Ureter (tissue), 1 donor: ENCODE measurements at regions not wholly inside any gene's neighbourhood (a gene's known extent, or its start where the extent isn't known, plus 50 kb on each side); places are given as distances from the start of the nearest gene placed in this dataset.

Source experiments
- DNase-seq: peaks from one replicate; pipeline ENCODE4 v3.0.0-alpha.2; 2020; ENCODE audit warnings: low spot score
- donor health status: DM: yes; HTN: yes; CAD: no.

DNA sequence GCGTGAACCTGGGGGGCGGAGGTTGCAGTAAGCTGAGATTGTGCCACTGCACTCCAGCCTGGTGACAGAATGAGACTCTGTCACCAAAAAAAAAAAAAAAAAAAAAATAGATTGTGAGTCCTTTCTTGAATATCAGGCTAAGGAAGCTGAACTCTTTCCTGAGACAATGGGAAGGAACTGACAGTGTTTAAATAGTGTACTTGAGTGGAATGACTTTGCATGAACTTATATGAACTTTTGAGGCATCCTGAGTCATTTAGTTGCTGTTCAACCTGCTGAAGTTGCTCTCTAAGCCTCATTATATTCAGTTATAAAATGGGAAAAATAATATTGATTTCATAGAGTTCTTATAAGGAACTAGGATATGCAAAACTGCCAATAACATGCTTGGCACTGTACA lies 79.3 kb upstream of the LIMCH1 start:
- DNase-seq: no peak

DNA sequence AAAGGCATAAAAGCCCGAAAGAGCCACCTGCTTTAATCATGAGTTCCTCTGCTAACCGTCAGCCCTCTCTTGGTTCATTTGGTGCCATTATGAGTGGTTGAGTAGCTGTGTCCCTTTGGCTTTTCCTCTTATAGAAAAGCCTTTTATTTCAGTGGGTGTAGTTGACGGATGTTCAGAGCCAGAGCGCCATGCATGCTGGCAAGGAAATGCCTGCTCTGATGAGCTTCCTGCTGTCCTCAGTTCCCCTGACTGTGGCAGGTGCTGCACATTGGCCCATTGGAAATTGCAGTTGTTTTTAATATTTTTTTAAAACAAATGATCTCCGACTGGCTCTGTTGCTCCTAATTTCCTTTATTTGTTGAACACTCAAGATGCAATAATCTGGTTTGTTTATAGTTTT lies 77.3 kb upstream of the LIMCH1 start:
- no peak for DNase-seq

DNA sequence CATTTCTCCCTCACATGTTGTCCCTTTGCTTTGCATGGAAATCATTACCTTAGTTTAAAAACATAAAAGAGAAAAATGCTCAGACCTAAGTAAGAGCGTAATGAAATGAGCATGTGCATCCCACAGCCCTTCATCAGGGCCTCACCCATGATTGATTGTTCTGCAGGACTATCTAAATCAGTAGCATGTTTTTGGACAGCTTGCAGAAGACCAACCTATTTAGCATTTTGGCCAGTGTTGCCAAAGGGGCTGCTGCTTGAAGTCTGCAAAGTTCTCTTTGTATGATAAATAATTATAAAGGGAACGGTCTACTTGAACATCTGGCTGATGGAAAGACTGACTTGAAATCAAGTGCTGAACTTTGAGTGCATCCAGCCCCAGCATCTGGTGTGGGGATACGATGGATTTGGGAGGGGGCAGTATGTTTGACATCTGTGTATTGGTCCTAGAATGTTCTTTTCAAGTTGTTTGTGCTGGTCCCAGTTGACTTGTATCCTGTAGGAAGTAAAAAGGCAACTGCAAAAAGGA lies 76.1 kb upstream of the LIMCH1 start:
- no peak for DNase-seq

DNA sequence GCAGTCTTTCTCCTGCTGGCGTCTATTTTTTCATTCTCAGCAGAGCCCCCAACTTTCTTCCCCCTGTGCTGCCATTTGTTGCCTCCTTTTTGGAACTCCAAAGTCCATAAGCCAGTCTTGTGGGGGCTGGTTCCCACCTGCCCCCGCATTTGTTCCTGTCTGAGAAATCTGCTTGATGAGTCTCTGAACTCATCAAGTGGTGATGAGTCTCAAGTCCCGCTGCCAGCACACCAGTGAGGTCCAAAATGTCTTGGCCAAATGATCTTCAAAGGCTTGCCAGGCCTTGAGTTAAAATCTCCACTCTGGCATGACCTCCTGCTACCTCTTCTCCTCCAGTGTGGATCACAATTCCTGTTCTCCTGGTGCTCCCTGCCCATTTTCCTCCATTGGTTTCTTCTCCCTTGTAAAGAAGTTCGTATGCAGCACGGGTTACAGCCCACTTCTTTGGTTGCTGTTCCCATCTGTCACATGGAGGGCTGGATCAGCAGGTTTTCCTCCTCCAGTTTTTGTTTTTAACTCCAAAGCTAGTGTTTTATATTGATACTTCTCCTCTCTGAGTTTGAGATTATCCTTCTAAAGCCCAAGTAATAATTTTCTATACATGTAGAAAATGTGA lies 72.7 kb upstream of the LIMCH1 start:
- DNase-seq: no peak

DNA sequence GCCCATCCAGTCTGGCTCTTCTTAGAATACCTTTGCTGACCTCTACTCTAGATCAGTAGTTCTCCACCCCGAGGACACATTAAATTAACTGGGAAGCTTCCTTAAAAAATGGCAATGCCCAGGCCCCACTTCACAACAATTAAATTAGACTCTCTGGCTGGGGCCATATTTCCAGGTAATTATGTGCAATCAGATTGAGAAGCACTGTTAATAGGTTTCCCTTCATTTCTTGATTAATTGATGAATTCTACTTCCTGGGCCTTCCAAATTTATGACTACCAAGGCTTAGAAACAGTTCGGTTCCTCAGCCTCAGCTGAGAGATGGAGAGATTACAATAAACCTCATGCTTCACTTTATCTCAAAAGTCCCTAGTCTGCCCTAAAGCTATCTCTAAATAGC lies 71.7 kb upstream of the LIMCH1 start:
- DNase-seq: no peak

DNA sequence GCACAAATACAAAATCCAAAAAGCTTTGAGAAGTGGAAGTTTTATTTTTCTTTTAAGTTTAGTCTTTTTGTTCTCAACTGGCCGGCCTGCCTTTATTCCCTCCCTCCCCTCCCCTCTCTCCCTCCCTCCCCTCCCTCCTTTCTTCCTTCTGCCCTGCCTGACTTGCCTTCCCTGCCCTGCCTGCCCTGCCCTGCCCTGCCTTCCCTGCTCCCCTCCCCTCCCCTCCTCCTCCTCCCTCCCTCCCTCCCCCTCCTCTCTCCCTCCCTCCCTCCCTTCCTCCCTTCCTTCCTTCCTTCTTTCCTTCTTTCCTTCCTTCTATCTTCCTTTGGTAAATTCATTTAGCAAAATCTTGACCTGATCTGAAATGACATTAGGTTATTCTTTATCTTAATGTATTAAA lies 69.8 kb upstream of the LIMCH1 start:
- no peak for DNase-seq

DNA sequence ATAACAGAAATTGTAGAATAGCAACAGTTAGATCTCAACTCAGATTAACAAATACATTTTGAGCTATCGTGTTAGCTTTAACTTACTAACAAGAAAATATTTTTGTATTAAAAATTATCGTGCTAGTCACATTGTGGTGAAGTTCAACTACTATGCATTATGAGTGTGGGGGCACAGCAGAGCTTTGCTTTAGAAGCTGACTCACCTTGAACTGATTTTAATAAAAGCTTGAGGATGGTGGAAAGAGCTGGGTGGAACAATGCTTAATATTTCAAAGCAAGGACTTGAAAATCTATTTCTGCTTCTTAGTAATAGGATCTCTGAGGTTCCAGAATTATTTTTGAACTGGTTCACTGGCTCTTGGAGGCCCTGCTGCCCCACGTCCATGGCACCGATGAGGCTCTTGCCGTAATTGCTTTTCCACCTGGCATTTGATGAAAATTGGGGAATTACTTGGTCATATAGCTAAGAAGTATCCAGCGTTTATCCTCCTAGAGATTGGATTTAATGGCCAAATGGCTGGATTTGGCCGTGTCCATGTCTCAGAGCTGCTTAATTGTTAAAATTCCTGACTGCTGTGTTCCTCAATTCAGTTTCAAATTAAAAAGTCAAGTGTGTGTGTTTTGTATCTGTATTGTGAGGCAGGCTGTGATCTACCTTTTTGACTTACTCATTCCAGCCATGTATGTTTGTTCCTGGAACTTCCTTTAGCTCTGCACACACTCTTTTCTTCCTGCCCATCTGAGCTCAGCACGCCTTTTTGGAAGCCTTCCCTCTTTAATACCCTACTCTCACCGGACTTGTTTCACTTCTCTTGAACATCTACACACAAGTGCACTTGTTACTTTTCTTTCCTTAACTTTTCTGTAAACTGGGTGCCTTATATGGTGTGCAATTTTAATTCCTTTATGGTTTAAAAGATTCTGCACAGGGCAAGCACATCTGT lies 66.6 kb upstream of the LIMCH1 start:
- no peak for DNase-seq

DNA sequence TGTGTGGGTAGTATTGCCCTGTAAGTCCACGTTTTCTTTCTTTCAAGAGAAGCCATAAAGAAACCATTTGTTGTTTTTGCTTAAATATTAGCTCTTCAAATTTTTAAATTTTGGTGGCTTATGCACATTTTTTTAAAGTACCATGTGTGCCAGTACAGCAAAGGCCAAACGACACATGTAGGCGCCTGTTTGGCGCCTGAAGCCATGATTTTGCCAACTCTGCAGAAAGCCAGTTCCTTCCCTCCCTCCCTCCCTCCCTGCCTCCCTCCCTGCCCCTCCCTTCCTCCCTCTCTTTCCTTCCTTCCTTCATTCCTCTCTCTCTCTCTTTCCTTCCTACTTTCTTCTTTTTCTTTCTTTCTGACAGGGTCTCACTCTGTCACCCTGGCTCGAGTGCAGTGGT lies 65.9 kb upstream of the LIMCH1 start:
- DNase-seq: no peak

DNA sequence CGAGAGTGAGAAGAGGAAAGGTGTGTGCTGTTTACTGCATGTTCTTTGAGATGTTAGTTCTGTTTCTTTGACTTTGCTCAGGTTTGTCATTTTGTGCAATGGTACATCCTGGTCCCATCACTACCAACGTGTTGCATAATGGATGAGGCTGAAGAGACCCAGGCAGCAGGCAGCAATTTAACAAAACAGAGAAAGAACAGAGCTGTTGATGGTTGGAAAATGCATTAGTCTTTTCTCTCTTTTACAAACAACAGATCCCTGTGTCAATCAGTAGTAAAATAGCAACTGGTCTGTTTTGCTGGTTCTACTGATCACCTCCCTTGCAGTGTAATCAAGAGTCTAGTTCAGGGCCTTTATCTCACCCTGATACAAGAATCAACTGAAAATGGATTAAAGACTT lies 64.8 kb upstream of the LIMCH1 start:
- no peak for DNase-seq

DNA sequence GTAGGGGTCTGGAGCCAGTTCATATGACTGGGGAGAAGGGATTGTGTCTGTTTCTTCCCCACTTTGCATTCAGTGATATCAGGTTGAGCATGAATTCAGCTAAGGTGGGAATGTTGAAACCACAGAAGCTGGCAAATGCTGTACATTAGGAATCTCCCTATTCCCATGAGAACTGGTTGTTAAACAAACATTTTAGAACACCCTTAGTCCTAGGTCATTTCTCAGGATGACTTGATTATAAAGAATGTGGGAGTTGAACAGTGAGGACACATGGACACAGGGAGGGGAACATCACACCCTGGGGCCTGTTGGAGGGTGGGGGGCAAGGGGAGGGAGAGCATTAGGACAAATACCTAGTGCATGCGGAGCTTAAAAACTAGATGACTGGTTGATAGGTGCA lies 62.6 kb upstream of the LIMCH1 start:
- no peak for DNase-seq

DNA sequence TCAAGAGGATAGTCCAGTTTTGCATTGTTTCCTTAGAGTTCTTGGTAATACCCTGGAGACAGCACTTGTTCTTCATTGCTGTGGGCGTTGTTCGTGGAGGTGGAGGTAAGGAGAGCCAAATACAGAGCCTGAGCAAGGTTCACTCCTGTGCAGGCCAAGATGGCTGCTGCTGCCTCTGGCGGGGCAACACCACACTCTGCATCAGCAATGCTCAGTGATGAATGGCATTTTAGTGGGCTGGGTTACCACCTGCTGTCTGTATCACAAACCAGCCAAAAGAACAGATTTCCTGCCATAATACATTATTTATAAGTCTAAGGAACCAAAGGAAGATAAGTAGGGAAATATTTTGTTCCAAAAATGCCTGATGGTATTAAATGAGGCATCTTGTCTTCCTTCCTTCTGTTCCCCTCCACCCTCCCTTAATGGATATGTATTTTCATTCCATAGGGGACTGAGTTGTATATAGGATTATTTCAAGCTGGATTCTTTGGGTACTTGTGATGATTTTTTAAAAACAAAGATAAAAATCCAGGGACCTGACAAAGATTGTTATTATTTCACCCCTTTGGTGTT lies 61.6 kb upstream of the LIMCH1 start:
- DNase-seq: no peak

DNA sequence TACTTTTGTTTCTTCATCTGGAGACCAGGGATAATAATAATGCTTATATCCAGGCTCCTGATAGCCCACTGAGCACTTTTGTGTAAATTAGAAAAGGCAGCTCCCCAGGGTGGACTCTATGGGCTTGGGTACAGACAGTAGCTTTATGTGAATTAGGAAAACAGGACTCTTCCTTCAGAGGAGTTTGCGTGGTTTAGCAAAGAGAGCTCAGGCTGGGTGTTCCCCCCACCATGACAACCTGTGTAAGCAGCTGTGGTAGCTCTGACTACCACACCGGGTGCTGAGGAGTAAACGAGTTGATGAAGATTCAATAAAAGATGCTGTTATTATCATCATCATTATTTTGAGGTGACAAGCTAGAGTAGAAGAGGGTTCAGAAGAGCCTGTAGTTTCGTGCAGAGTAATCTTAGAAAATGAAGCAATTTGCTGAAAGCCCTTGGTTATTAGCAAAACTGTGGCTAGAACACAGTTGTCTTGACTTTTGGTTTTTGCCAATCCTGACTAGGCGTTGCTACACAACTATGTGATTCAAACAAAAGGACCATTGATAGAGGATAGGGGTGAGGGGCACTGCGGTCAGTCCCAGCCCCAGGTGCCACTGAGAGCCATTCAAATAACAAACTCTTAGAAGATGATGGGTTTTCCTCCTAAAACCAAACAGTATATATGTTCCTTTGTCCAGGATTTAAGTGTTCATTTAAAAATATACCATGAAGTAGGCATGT lies 60.6 kb upstream of the LIMCH1 start:
- no peak for DNase-seq

DNA sequence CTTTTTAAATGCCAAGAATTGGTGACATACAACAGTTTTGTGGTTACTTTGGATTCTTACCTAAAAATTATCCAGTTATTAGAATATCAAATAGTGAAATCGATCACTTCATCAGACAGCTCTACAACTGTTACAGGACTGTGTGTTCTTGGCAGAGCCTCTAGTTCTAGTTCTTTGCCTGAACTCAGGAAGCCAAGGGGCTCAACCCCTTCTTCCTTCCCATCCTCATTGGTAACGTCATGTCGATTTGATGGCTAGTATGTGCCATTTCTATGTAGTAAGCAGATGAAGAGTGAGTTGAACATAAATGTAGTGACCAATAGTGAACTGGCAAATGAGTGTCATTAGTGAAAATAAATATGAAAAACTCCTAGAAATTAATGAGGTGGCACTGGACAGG lies 59.4 kb upstream of the LIMCH1 start:
- no peak for DNase-seq

DNA sequence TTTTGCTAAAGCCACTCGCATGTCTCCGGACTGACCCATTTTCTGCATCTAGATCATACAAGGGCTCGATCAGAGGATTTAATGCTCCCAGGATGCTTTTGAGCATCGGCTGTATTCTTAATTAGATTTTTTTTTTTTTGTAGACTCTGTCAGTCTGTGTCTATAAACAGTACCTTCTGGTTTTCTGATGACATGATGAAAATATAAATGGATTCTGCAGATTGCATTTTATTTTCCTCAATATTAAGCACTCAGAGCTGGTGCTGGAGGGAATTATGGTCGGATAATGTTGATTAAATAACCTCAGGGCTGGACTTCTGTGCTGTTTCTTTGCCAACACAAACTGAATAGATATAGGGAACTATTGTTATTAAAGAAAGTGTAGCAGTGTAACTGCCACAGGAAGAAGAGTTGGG lies 57.1 kb upstream of the LIMCH1 start:
- no peak for DNase-seq

DNA sequence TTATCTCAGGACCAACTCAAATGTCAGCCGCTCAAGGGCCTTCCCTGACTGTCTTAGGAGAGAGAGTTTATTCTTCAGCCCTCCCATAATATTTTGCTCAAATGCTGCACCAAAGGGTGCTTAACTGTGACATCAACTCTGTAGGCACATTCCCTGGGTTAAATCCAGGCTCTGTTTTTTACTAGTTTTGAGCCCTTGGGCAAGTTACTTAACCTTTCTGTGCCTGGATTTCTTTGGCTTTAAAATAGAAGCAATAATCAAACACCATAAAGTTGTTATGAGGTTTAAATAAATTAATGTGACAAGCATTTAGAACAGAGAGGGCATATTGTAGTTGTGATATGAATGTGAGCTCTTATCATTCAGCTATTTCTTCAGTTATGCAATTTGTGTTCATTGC lies 54.2 kb upstream of the LIMCH1 start:
- no peak for DNase-seq

DNA sequence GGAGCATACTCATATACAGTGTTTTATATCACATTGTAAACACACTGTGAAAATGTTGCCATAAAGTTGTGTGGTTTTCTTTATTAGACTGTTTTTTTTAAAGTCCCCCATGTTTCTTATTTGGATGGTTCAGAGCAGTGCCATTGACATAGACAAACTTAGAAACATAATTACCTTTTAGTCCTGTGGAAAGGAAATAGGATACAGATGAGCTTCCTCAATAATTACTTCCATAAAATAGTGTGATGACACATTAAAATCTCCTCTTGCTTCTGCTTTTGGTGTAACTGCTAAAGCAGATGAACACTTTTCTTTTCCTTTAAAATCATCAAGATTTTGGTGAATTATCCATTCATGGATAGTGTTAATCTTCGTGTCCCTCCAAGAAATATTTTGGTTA lies 52.9 kb upstream of the LIMCH1 start:
- no peak for DNase-seq

DNA sequence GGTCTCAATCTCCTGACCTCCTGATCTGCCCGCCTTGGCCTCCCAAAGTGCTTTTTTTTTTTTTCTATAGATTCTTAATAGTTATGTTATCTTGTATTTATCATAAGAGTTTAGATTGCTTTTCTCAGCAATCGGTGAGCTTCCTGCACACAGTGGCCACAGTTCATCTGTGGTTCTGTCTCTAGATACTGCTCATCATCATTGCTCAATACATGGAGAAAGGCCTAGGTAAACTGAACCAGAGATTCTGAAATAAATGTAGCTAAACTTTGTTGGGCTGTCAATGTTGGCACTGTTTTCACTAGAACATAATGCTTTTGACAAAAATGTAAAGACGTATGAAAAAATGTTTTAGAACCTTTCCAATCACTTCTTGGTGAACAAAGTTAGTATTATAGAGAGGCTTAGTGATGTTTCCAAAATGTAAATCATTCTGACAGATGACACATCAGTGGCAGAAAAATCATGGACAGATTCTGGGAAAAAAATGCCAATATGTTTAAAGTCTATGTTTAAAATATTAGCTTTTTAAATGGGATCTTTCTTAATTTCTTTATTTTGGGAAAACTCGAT lies 50.0 kb upstream of the LIMCH1 start:
- DNase-seq: no peak
